ENCODE measurements at regions not wholly inside any gene's neighbourhood (a gene's known extent, or its start where the extent isn't known, plus 50 kb on each side); places are given as distances from the start of the nearest gene placed in this dataset.

- TF ChIP-seq ZNF217 (CRISPR knock-in tag; IDR thresholded peaks at IDR 0.05) (no peak), PHF21A (IDR thresholded peaks at IDR 0.05; ENCODE audit: borderline replicate concordance, low read depth) (no peak), ERF (CRISPR knock-in tag; IDR thresholded peaks at IDR 0.05) (no peak)
Observed at GRCh38 chr3:83321457-83321856, 1560.0 kb upstream of the GBE1 start (continued).

- Histone ChIP-seq H3K79me2 (ENCODE audit: control insufficient read depth, insufficient read depth, low read length) (no peaks in the 10 kb centered on the region), H2AFZ (ENCODE audit: low read depth, low read length) (no peak overlapping the region), H3K27me3 (ENCODE audit: control insufficient read depth in 2 of 2, insufficient read depth in 2 of 2, low read length in 2 of 2) (no peaks in the 10 kb centered on the region), H3K27ac (ENCODE audit: extremely low read depth, low read depth, low read length) (no peak overlapping the region), H4K20me1 (replicated peaks; ENCODE audit: control insufficient read depth, insufficient read depth, low read length) (no peaks in the 10 kb centered on the region), H3K4me1 (replicated peaks in 1 of 2; ENCODE audit: control insufficient read depth in 2 of 2, insufficient read depth in 2 of 2, low read length in 2 of 2) (no peaks in the 10 kb centered on the region), H3K9me1 (ENCODE audit: control insufficient read depth, insufficient read depth, low read length) (no peaks in the 10 kb centered on the region), H3K9me3 (replicated peaks; ENCODE audit: control insufficient read depth, insufficient read depth, low read depth, low read length) (no peaks in the 10 kb centered on the region), H3K4me3 (no peak overlapping the region), H3K4me2 (ENCODE audit: insufficient read depth, low read length) (no peak overlapping the region), H3K36me3 (ENCODE audit: control insufficient read depth, insufficient read depth, low read length) (no peaks in the 10 kb centered on the region), H3K9ac (ENCODE audit: insufficient read depth in 1 of 2, low read depth in 2 of 2, low read length in 2 of 2) (no peak overlapping the region)
- DNase-seq (ENCODE audit: extremely low read depth in 1 of 4, low spot score in 3 of 4) (no peak), ATAC-seq (no peak), FAIRE-seq (no peak)
- BruUV-seq (replicated peaks) = no TSS peak
- intact Hi-C loops (cut with micrococcal nuclease) = no loop called here
- in situ Hi-C loops (cut with MboI) = no loop called here
- CTCF ChIA-PET (ENCODE audit: low intra/inter-chr PET ratio) = no interaction called here
- POLR2A ChIA-PET = no interaction called here
- 0% methylated on average over 1 of the region's 1 CpG for WGBS (ENCODE audit: insufficient coverage, low coverage, missing lambda C conversion rate)
- TF ChIP-seq COPS2 (conservative IDR thresholded peaks at IDR 0.05) (no peak), ZBTB12 (CRISPR knock-in tag; IDR thresholded peaks at IDR 0.05) (no peak), ZBTB5 (IDR thresholded peaks at IDR 0.05) (no peak)
Observed at GRCh38 chr3:83321891-83322290, 1560.4 kb upstream of the GBE1 start.

Measured in K562 (cell line).